Keratinocyte (primary cell): ENCODE measurements at regions not wholly inside any gene's neighbourhood (a gene's known extent, or its start where the extent isn't known, plus 50 kb on each side); places are given as distances from the start of the nearest gene placed in this dataset.

Experiments used
- DNase-seq: peaks from one replicate; pipeline ENCODE4 v3.0.0-alpha.2; 2011; ENCODE audit warnings: low read depth, missing footprints, low spot score
- FAIRE-seq: peaks from 2 replicates; lab custom pipeline; 2011; peaks lifted over from hg19 to GRCh38; lab: Jason Lieb, UNC
- H2AFZ ChIP-seq: 2 replicates; pipeline ENCODE4 v1.6.0; 2012; ENCODE audit warnings: low read length, control low read depth, inconsistent platforms; ENCODE audit not compliant: control insufficient read depth
- H3K27ac ChIP-seq: 2 replicates; pipeline ENCODE4 v1.5.1; 2011; ENCODE audit warnings: low read length; ENCODE audit not compliant: control insufficient read depth, insufficient read depth
- H3K27me3 ChIP-seq: 3 replicates; pipeline ENCODE4 v1.6.0; 2011; ENCODE audit warnings: low read length; ENCODE audit not compliant: control insufficient read depth, insufficient read depth; ENCODE audit errors: extremely low read depth
- H3K36me3 ChIP-seq, 2 experiments: 2 replicates in 1 of 2; 3 replicates in 1 of 2; pipeline ENCODE4 v1.5.1; 2011; ENCODE audit warnings: low read length in 2 of 2, mild to moderate bottlenecking in 1 of 2; ENCODE audit not compliant: control insufficient read depth in 2 of 2, insufficient read depth in 2 of 2; ENCODE audit errors: extremely low read depth in 1 of 2
- H3K4me1 ChIP-seq: 3 replicates; pipeline ENCODE4 v1.5.1; 2011; ENCODE audit warnings: low read length; ENCODE audit not compliant: control insufficient read depth, insufficient read depth; ENCODE audit errors: extremely low read depth
- H3K4me2 ChIP-seq: 3 replicates; pipeline ENCODE4 v1.6.0; 2011; ENCODE audit warnings: low read depth, low read length; ENCODE audit not compliant: control insufficient read depth, insufficient read depth; ENCODE audit errors: extremely low read depth
- H3K4me3 ChIP-seq, 3 experiments: fragments of 200-600 bp in 1 of 3; sonication (generic) in 1 of 3; 2 replicates in 2 of 3; 3 replicates in 1 of 3; pipeline ENCODE4 v1.5.1; 2011 to 2016; ENCODE audit warnings: low read length in 3 of 3, mild to moderate bottlenecking in 3 of 3, control low read depth in 2 of 3, inconsistent platforms in 1 of 3, low read depth in 1 of 3, mixed read lengths in 1 of 3, mixed run types in 1 of 3, moderate library complexity in 1 of 3; ENCODE audit not compliant: control insufficient read depth in 2 of 3, insufficient read depth in 2 of 3; ENCODE audit errors: extremely low read depth in 1 of 3
- H3K79me2 ChIP-seq: 2 replicates; pipeline ENCODE4 v1.6.0; 2012; ENCODE audit warnings: low read length; ENCODE audit not compliant: control insufficient read depth, insufficient read depth
- H3K9ac ChIP-seq: 3 replicates; pipeline ENCODE4 v1.6.0; 2011; ENCODE audit warnings: low read length; ENCODE audit not compliant: control insufficient read depth, insufficient read depth; ENCODE audit errors: extremely low read depth
- H3K9me1 ChIP-seq: 3 replicates; pipeline ENCODE4 v1.6.0; 2011; ENCODE audit warnings: low read length; ENCODE audit not compliant: control insufficient read depth, insufficient read depth; ENCODE audit errors: extremely low read depth
- H3K9me3 ChIP-seq: 2 replicates; pipeline ENCODE4 v1.5.1; 2012; ENCODE audit warnings: low read depth, low read length; ENCODE audit not compliant: control insufficient read depth
- H4K20me1 ChIP-seq: 3 replicates; pipeline ENCODE4 v1.6.0; 2011; ENCODE audit warnings: low read length; ENCODE audit not compliant: control insufficient read depth, insufficient read depth; ENCODE audit errors: extremely low read depth
- CTCF ChIP-seq, 3 experiments: IDR thresholded peaks in 1 of 3; conservative IDR thresholded peaks in 1 of 3; optimal IDR thresholded peaks in 1 of 3; 2 replicates in 2 of 3; 3 replicates in 1 of 3; pipeline versions ENCODE3 to v1.5.1; 2011; ENCODE audit warnings: low read length in 3 of 3, mild to moderate bottlenecking in 3 of 3, moderate library complexity in 2 of 3, control low read depth in 1 of 3, inconsistent platforms in 1 of 3; ENCODE audit not compliant: insufficient read depth in 2 of 3; ENCODE audit errors: extremely low read depth in 1 of 3
- EZH2 ChIP-seq: IDR thresholded peaks from one replicate; pipeline ENCODE4 v1.6.1; 2012; ENCODE audit warnings: inconsistent platforms, mild to moderate bottlenecking, low read length, moderate library complexity
- dilution Hi-C: fragments of 300-500 bp; cut with MboI; formaldehyde crosslinking; loops from one replicate; pipeline ENCODE4 v1.7.0; 2020; ENCODE audit warnings: low sequenced_read_pairs; ENCODE audit not compliant: extremely low pct_ligation_motif_present

GRCh38 chr6:170203212-170203611 lies 87.7 kb downstream of the DLL1 start:
- no peaks in the 10 kb centered on the region for H3K9me1 ChIP-seq
- H3K4me1 ChIP-seq, result peaks cover 15% of the 10 kb centered on the region
- H3K27me3 ChIP-seq, result no peaks in the 10 kb centered on the region
- no peak overlapping the region for H3K4me3 ChIP-seq
- no peaks in the 10 kb centered on the region for H3K9me3 ChIP-seq
- dilution Hi-C loops, result no loop called here
- FAIRE-seq (peak; percentile 53), DNase-seq (no peak)
- H3K27ac ChIP-seq, result no peak overlapping the region
- no peaks in the 10 kb centered on the region for H3K79me2 ChIP-seq
- no peak overlapping the region for H3K9ac ChIP-seq
- TF ChIP-seq EZH2 (no peak), CTCF (optimal IDR thresholded peaks at IDR 0.05 in 1 of 3, IDR thresholded peaks at IDR 0.05 in 1 of 3, conservative IDR thresholded peaks at IDR 0.05 in 1 of 3; ENCODE audit: extremely low read depth in 1 of 3, insufficient read depth in 2 of 3, low read length in 3 of 3) (no peak)
- H3K36me3 ChIP-seq, result no peaks in the 10 kb centered on the region
- H4K20me1 ChIP-seq, result no peaks in the 10 kb centered on the region
- H2AFZ ChIP-seq, result peak overlapping the region; percentile 82
- peak overlapping the region; percentile 34 for H3K4me2 ChIP-seq

GRCh38 chr6:170202416-170203135 lies 88.3 kb downstream of the DLL1 start:
- H3K27me3 ChIP-seq, result no peaks in the 10 kb centered on the region
- H4K20me1 ChIP-seq, result no peaks in the 10 kb centered on the region
- H3K9ac ChIP-seq, result no peak overlapping the region
- no peaks in the 10 kb centered on the region for H3K9me1 ChIP-seq
- H2AFZ ChIP-seq, result peak overlapping the region; percentile 82
- TF ChIP-seq CTCF (optimal IDR thresholded peaks at IDR 0.05 in 1 of 3, IDR thresholded peaks at IDR 0.05 in 1 of 3, conservative IDR thresholded peaks at IDR 0.05 in 1 of 3; ENCODE audit: extremely low read depth in 1 of 3, insufficient read depth in 2 of 3, low read length in 3 of 3) (no peak), EZH2 (no peak)
- no peak overlapping the region for H3K27ac ChIP-seq
- H3K4me3 ChIP-seq, result no peak overlapping the region
- DNase-seq (no peak), FAIRE-seq (no peak)
- H3K9me3 ChIP-seq, result no peaks in the 10 kb centered on the region
- peak overlapping the region; percentile 34 for H3K4me2 ChIP-seq
- no peaks in the 10 kb centered on the region for H3K36me3 ChIP-seq
- dilution Hi-C loops, result no loop called here
- H3K79me2 ChIP-seq, result no peaks in the 10 kb centered on the region
- peaks cover 15% of the 10 kb centered on the region for H3K4me1 ChIP-seq
